ENCODE measurements at regions not wholly inside any gene's neighbourhood (a gene's known extent, or its start where the extent isn't known, plus 50 kb on each side); places are given as distances from the start of the nearest gene placed in this dataset.

DNA sequence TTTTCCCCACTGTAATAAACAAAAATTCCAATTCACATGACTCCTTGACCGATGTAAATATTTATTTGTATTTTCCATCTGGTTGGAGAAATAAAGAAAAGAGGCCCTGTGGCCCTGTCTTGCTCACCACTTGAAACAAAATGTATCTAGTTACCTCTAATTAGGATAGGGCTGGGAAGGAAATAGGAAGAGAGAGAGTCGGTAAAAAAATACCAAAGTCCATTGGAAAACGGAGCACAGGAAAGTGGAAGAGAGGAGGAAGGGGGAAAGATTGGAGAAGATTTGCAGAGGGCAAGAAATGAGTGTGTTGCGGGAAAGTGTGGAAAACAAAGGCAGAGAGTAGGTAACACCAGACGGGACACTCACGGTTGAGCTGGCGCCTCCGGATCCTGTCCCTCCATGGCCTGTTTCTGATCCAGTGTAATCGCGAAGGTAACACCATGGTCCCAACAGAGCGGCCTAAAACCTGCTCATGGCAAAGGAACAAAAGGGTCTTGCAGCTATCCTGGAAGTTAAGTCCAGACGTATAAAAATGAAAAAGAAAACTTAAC lies 105.8 kb upstream of the RIPOR2 start:
- no peak for FAIRE-seq

DNA sequence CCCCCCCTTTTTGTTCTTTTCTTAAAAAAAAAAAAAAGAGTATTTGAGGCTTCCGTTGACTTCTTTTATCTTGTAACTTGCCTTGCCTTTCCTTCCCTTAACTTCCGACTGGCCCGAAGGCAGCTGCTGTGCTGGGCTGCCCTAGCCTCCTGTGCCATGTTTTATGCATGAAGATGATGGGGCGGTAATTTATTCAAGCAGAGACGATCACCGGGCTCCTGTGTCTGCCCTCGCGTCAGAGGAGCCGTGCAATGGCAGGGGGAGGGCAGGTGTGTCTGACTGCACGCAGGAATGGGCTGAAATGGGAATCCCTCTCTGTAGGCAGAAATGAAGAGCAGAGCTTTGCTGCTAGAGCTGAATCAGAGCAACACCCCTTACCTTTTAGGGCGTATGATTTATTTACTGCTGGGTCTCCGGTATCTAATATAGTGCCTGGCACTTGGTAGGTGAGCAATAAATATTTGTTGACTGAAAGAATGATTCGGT lies 106.3 kb upstream of the RIPOR2 start:
- FAIRE-seq = no peak

- FAIRE-seq = no peak
Observed at GRCh38 chr6:25042536-25042935, 106.8 kb upstream of the RIPOR2 start.

- FAIRE-seq = no peak
Observed at GRCh38 chr6:25042984-25043725, 107.4 kb upstream of the RIPOR2 start.

- no peak for FAIRE-seq
Observed at GRCh38 chr6:25043892-25044291, 108.1 kb upstream of the RIPOR2 start.

GRCh38 chr6:25046942-25047341 lies 111.2 kb upstream of the RIPOR2 start:
- FAIRE-seq = no peak

DNA sequence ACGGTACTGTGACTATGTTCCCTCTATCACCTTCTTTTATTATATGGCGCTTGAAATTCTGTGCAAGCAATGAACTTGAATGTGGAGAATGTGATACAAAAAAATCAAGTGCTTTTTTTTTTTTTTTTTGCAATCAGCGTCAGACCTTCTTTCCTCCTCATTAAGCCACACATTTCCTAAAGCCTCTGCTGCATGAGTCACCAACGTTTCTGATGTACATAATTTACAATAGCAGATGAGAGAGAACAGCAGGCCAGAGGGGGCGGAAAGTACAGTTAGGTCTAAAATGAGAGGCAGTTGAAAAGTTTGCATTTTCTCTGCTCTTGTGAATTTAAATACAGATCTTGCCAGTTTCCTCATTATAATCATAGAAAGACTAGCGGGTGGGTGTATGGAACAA lies 114.6 kb upstream of the RIPOR2 start:
- FAIRE-seq = no peak

- no peak for FAIRE-seq
Observed at GRCh38 chr6:25051083-25051482, 115.3 kb upstream of the RIPOR2 start.

GRCh38 chr6:25052181-25052580 lies 116.4 kb upstream of the RIPOR2 start:
- no peak for FAIRE-seq

- FAIRE-seq = no peak
Observed at GRCh38 chr6:25053875-25054371, 118.2 kb upstream of the RIPOR2 start.

DNA sequence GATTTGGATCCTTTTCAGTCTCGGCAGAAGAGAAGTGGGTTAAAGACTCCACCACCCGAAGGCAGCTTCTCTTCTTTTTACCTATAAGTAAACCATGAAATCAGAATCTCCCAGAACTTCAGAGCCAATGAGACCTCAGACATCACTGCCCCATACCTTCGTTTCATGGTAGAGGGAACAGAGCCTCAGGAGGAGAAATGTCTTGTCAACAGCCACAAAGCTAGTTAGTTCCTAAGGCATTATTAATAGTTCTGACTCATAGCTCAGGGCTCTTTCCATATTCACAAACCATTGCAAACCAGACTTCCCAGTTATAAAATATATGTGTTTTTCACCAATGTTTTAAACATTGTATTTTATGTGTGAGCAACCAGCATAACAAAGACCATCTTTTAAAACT lies 118.7 kb upstream of the RIPOR2 start:
- FAIRE-seq = no peak

DNA sequence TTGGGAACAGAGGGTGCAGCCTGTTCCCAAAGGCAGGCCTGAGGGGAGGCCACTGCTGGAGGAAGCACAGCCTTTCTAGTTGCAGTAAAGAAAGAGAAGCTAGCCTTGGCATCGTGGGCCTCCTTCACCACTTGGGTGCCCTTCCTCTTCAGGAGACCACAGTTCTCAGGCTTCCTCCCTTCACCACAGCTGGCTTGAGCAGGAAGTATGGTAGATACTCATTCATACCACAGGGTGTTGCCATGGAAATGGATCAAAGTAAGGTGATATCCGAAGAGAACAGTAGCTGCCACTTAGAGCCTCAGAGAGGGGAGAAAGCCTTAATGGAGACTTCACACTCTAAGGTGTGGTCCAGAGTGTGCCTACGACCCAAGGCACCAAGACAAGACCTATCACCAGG lies 120.4 kb upstream of the RIPOR2 start:
- no peak for FAIRE-seq

- FAIRE-seq = no peak
Observed at GRCh38 chr6:25057111-25057905, 121.5 kb upstream of the RIPOR2 start.

- FAIRE-seq = no peak
Observed at GRCh38 chr6:25058441-25058840, 122.7 kb upstream of the RIPOR2 start.

- no peak for FAIRE-seq
Observed at GRCh38 chr6:25058941-25059340, 123.2 kb upstream of the RIPOR2 start.

DNA sequence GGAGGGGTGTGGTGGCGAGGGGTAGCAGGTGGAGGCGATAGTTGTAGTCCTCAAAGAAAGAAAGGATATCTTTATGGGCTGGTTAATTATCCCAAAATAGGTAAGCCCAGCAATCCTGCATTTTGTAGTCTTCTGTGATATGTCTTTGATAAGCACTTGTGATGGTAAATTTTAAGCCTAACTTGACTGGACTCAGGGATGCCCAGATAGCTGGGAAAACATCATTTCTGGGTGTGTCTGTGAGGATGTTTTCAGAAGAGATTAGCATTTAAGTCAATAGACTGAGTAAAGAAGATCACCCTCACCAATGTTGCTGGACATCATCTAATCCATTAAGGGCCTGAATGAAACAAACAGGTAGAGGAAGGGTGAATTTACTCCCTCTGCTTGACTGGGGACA lies 124.8 kb upstream of the RIPOR2 start:
- FAIRE-seq = no peak

DNA sequence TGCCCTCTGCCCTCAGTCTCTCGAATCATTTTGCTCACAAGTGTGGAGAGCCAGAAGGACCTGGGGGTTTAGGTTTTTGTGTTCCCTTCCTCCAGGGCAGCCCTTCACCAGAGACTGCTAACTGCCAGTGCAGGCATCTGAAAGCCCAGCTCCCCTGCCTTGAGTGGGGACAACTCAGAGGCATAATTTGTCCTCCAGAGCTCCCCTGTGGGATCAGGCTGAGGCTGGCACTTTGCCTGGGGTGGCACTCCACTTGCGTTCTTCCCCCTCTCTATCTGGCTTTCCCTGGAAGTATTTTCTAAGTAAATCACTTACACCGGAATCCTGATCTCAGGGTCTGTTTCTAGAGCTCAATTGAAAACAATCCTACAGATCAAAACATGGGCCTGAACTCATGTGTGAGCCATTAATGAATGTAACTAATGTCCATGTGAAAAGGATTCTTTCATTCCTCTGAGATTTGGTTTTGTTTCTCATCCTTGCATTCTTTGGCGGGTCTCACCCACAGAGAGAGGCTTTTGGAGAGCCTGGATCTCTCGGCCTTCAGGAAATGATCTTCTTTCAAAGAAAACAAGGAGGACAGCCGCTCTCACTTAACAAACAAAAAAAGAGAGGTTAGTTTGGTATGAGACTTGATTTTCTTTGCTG lies 125.7 kb upstream of the RIPOR2 start:
- FAIRE-seq = no peak

GRCh38 chr6:25062070-25062811 lies 126.5 kb upstream of the RIPOR2 start:
- FAIRE-seq = no peak

DNA sequence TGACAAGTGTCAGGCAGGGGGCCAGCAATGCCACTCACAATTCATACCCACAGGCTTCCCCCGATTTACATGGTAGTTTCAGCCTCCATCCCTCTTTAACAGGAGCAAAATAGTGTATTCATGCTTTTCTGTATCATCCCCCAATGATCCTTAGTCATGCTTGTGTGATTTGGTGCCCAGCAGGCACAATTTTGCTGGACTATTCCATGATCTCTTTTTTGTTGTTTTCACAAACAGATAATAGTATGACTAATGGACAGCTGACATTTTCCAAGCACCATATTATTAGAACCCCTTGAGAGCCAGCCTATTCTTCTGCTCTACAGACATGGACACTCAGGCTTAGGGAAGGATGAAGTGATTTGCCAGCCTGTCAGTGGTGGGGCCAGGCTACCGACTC lies 128.2 kb upstream of the RIPOR2 start:
- FAIRE-seq = no peak

GRCh38 chr6:25065666-25066065 lies 129.9 kb upstream of the RIPOR2 start:
- no peak for FAIRE-seq

- no peak for FAIRE-seq
Observed at GRCh38 chr6:25066593-25066992, 130.8 kb upstream of the RIPOR2 start.

DNA sequence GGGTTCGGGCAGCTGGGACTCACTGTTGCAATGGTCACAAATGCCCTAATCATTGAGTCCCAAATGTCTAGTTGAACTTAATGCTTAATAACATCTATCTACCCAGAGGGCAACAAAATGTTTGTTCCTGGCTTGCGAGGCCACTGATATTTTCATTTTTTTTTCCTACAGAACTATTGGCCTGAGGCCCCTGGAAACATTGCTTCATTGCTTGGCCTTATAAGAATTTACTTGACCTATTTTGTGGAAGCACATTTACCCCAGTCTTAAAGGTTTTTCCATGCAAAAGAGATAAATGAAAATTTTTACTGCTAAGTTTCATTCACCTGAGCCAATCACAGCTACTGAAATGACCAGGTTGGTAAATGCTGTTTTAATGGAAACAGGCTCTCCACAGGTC lies 133.1 kb upstream of the RIPOR2 start:
- no peak for FAIRE-seq
